ENCODE measurements at regions not wholly inside any gene's neighbourhood (a gene's known extent, or its start where the extent isn't known, plus 50 kb on each side); places are given as distances from the start of the nearest gene placed in this dataset.

DNA sequence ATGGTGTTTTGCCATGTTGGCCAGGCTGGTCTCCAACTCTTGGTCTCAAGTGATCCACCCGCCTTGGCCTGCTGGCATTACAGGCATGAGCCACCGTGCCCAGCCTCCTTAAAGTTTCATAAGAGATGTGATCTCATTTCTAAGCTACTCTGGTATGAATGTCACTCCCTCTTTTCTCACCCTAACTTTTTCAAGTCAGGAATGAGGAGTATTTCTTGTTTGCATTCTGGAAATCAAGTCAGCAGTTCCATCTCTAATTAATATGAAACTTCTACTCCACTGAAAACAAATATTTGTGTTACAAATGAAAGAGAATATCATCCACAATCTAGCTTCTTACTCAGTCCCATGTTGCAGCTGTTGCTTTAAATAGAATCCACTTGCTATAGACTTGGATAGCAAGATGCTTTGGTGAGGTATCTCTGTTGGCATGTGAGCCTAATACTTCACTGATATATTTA lies 61.3 kb downstream of the ARF6 start:
- ChIA-PET POLR2A (no interaction called here), CTCF (no interaction called here)
- ATAC-seq, result no peak
- intact Hi-C loops (cut with micrococcal nuclease; ENCODE audit: unreplicated experiment), result no loop called here
- H3K4me3 ChIP-seq (ENCODE audit: low read depth in 2 of 2, low read length in 2 of 2), result no peak overlapping the region
- in situ Hi-C loops (cut with HindIII; ENCODE audit: low pct_unique_long_range_greater_than_20kb, low sequenced_read_pairs), result no loop called here
- no peak for DNase-seq (ENCODE audit: low read depth, low spot score)
- no peaks in the 10 kb centered on the region for H3K36me3 ChIP-seq (ENCODE audit: control insufficient read depth, insufficient read depth, low read length)
- H3K27ac ChIP-seq (ENCODE audit: low read length), result peak overlapping the region; percentile 39
- H3K9me3 ChIP-seq (ENCODE audit: control insufficient read depth, insufficient read depth, low read depth, low read length), result no peaks in the 10 kb centered on the region
- no TSS peak for BruUV-seq (replicated peaks)
- no peaks in the 10 kb centered on the region for H3K27me3 ChIP-seq (ENCODE audit: control insufficient read depth, insufficient read depth, low read length)
- H3K4me1 ChIP-seq (ENCODE audit: control insufficient read depth, insufficient read depth, low read length), result peaks cover 36% of the 10 kb centered on the region
- TF ChIP-seq SIN3A (IDR thresholded peaks at IDR 0.05; ENCODE audit: borderline replicate concordance, insufficient read depth, low read depth, low read length), result no peak
- no peak for TF ChIP-seq POLR2AphosphoS5 (IDR thresholded peaks at IDR 0.05; ENCODE audit: low read depth, low read length)
- TF ChIP-seq, protein P1, sequence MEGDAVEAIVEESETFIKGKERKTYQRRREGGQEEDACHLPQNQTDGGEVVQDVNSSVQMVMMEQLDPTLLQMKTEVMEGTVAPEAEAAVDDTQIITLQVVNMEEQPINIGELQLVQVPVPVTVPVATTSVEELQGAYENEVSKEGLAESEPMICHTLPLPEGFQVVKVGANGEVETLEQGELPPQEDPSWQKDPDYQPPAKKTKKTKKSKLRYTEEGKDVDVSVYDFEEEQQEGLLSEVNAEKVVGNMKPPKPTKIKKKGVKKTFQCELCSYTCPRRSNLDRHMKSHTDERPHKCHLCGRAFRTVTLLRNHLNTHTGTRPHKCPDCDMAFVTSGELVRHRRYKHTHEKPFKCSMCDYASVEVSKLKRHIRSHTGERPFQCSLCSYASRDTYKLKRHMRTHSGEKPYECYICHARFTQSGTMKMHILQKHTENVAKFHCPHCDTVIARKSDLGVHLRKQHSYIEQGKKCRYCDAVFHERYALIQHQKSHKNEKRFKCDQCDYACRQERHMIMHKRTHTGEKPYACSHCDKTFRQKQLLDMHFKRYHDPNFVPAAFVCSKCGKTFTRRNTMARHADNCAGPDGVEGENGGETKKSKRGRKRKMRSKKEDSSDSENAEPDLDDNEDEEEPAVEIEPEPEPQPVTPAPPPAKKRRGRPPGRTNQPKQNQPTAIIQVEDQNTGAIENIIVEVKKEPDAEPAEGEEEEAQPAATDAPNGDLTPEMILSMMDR (IDR thresholded peaks at IDR 0.05), result no peak
- TF ChIP-seq TCF7L2 (IDR thresholded peaks at IDR 0.05; ENCODE audit: low read depth, low read length), result no peak
- TF ChIP-seq, protein P2, sequence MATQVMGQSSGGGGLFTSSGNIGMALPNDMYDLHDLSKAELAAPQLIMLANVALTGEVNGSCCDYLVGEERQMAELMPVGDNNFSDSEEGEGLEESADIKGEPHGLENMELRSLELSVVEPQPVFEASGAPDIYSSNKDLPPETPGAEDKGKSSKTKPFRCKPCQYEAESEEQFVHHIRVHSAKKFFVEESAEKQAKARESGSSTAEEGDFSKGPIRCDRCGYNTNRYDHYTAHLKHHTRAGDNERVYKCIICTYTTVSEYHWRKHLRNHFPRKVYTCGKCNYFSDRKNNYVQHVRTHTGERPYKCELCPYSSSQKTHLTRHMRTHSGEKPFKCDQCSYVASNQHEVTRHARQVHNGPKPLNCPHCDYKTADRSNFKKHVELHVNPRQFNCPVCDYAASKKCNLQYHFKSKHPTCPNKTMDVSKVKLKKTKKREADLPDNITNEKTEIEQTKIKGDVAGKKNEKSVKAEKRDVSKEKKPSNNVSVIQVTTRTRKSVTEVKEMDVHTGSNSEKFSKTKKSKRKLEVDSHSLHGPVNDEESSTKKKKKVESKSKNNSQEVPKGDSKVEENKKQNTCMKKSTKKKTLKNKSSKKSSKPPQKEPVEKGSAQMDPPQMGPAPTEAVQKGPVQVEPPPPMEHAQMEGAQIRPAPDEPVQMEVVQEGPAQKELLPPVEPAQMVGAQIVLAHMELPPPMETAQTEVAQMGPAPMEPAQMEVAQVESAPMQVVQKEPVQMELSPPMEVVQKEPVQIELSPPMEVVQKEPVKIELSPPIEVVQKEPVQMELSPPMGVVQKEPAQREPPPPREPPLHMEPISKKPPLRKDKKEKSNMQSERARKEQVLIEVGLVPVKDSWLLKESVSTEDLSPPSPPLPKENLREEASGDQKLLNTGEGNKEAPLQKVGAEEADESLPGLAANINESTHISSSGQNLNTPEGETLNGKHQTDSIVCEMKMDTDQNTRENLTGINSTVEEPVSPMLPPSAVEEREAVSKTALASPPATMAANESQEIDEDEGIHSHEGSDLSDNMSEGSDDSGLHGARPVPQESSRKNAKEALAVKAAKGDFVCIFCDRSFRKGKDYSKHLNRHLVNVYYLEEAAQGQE (IDR thresholded peaks at IDR 0.05; ENCODE audit: insufficient read depth in 1 of 2, low read depth in 2 of 2, low read length in 1 of 2), result no peak

DNA sequence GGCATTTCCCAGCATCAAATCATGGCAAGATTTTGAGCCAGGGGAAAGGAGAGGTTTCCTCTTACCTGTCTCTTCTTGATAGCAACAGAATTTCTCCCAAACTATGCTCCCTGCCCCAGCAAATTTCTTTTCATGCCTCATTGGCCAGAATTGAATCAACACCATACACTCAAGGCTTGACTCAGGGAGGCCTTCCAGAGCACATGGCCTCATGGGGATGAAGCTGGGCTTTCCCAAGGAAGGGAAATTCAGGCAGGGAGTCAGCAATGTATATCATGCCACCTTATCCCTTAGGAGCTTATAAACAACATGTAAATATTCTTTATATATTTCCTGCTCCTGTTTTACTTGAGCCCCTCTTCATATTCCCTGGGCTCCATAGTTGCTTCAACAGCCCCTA lies 62.1 kb downstream of the ARF6 start:
- CTCF ChIA-PET, result no interaction called here
- no peaks in the 10 kb centered on the region for H3K36me3 ChIP-seq (ENCODE audit: control insufficient read depth, insufficient read depth, low read length)
- H3K4me1 ChIP-seq (ENCODE audit: control insufficient read depth, insufficient read depth, low read length), result peaks cover 36% of the 10 kb centered on the region
- intact Hi-C loops (cut with micrococcal nuclease; ENCODE audit: unreplicated experiment) (no loop called here), in situ Hi-C loops (cut with HindIII; ENCODE audit: low pct_unique_long_range_greater_than_20kb, low sequenced_read_pairs) (no loop called here)
- POLR2A ChIA-PET, result no interaction called here
- DNase-seq (ENCODE audit: low read depth, low spot score) (no peak), ATAC-seq (no peak)
- H3K9me3 ChIP-seq (ENCODE audit: control insufficient read depth, insufficient read depth, low read depth, low read length), result no peaks in the 10 kb centered on the region
- TF ChIP-seq, protein P1 (IDR thresholded peaks at IDR 0.05), result no peak
- TF ChIP-seq, protein P2 (IDR thresholded peaks at IDR 0.05; ENCODE audit: insufficient read depth in 1 of 2, low read depth in 2 of 2, low read length in 1 of 2), result no peak
- TF ChIP-seq SIN3A (IDR thresholded peaks at IDR 0.05; ENCODE audit: borderline replicate concordance, insufficient read depth, low read depth, low read length) (no peak), TCF7L2 (IDR thresholded peaks at IDR 0.05; ENCODE audit: low read depth, low read length) (no peak), POLR2AphosphoS5 (IDR thresholded peaks at IDR 0.05; ENCODE audit: low read depth, low read length) (no peak)
- no TSS peak for BruUV-seq (replicated peaks)
- no peaks in the 10 kb centered on the region for H3K27me3 ChIP-seq (ENCODE audit: control insufficient read depth, insufficient read depth, low read length)
- no peak overlapping the region for H3K4me3 ChIP-seq (ENCODE audit: low read depth in 2 of 2, low read length in 2 of 2)
- peak overlapping the region; percentile 39 for H3K27ac ChIP-seq (ENCODE audit: low read length)

All from Panc1 (cell line).